ENCODE measurements at regions not wholly inside any gene's neighbourhood (a gene's known extent, or its start where the extent isn't known, plus 50 kb on each side); places are given as distances from the start of the nearest gene placed in this dataset.

- H3K27me3 ChIP-seq (ENCODE audit: control insufficient read depth, insufficient read depth, low read length), result no peaks in the 10 kb centered on the region
- H3K4me3 ChIP-seq (ENCODE audit: low read depth, low read length), result no peak overlapping the region
- no peaks in the 10 kb centered on the region for H3K36me3 ChIP-seq (ENCODE audit: control insufficient read depth, insufficient read depth, low read length)
- DNase-seq (ENCODE audit: low read depth), result no peak
- TF ChIP-seq CTCF (IDR thresholded peaks at IDR 0.05; ENCODE audit: insufficient read depth, low read length, poor library complexity, severe bottlenecking), result no peak
Measured at GRCh38 chr4:53784112-53784511, 192.8 kb upstream of the LNX1 start.

- TF ChIP-seq CTCF (IDR thresholded peaks at IDR 0.05; ENCODE audit: insufficient read depth, low read length, poor library complexity, severe bottlenecking), result no peak
- no peaks in the 10 kb centered on the region for H3K27me3 ChIP-seq (ENCODE audit: control insufficient read depth, insufficient read depth, low read length)
- no peak overlapping the region for H3K4me3 ChIP-seq (ENCODE audit: low read depth, low read length)
- no peak for DNase-seq (ENCODE audit: low read depth)
- no peaks in the 10 kb centered on the region for H3K36me3 ChIP-seq (ENCODE audit: control insufficient read depth, insufficient read depth, low read length)
Measured at GRCh38 chr4:53783208-53783859, 192.0 kb upstream of the LNX1 start.

- Histone ChIP-seq H3K4me3 (ENCODE audit: low read depth, low read length) (no peak overlapping the region), H3K36me3 (ENCODE audit: control insufficient read depth, insufficient read depth, low read length) (no peaks in the 10 kb centered on the region), H3K27me3 (ENCODE audit: control insufficient read depth, insufficient read depth, low read length) (no peaks in the 10 kb centered on the region)
- no peak for TF ChIP-seq CTCF (IDR thresholded peaks at IDR 0.05; ENCODE audit: insufficient read depth, low read length, poor library complexity, severe bottlenecking)
- no peak for DNase-seq (ENCODE audit: low read depth)
Measured at GRCh38 chr4:53782458-53782845, 191.2 kb upstream of the LNX1 start.

- no peak overlapping the region for H3K4me3 ChIP-seq (ENCODE audit: low read depth, low read length)
- H3K36me3 ChIP-seq (ENCODE audit: control insufficient read depth, insufficient read depth, low read length), result no peaks in the 10 kb centered on the region
- DNase-seq (ENCODE audit: low read depth), result no peak
- no peaks in the 10 kb centered on the region for H3K27me3 ChIP-seq (ENCODE audit: control insufficient read depth, insufficient read depth, low read length)
- TF ChIP-seq CTCF (IDR thresholded peaks at IDR 0.05; ENCODE audit: insufficient read depth, low read length, poor library complexity, severe bottlenecking), result no peak
Measured at GRCh38 chr4:53781629-53782457, 190.6 kb upstream of the LNX1 start.

GRCh38 chr4:53780736-53781400, 189.6 kb upstream of the LNX1 start:
- no peak for TF ChIP-seq CTCF (IDR thresholded peaks at IDR 0.05; ENCODE audit: insufficient read depth, low read length, poor library complexity, severe bottlenecking)
- no peaks in the 10 kb centered on the region for H3K27me3 ChIP-seq (ENCODE audit: control insufficient read depth, insufficient read depth, low read length)
- H3K4me3 ChIP-seq (ENCODE audit: low read depth, low read length), result no peak overlapping the region
- no peak for DNase-seq (ENCODE audit: low read depth)
- no peaks in the 10 kb centered on the region for H3K36me3 ChIP-seq (ENCODE audit: control insufficient read depth, insufficient read depth, low read length)
